NOMO-1 treated with DMSO at 0.1 percent for 48 hours (cell line): ENCODE measurements at regions not wholly inside any gene's neighbourhood (a gene's known extent, or its start where the extent isn't known, plus 50 kb on each side); places are given as distances from the start of the nearest gene placed in this dataset.

ENCODE experiments used
- DNase-seq: peaks from one replicate; lab custom pipeline; 2025; ENCODE audit not compliant: unreplicated experiment; lab: John Stamatoyannopoulos, UW

GRCh38 chr14:98374136-98374535 lies 897.9 kb downstream of the BCL11B start:
- DNase-seq: no peak

DNA sequence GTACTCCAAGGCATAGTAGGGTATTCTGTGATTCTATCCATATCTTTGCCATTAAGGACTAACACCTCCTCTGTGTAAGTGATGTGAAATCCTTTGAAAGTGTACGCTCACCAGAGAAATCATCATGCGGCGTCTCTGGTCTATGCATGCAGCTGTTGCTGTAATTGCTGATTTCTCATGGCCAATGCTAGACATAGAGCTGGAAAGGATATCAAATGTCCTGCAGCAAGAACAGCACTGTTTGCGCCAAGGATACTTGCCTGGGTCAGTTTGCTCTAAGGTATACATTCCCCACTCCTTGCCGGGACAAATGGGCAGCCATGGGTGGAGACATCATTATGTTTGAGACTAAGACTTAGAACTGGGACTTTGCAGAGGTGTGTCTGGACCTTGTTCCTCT lies 896.4 kb downstream of the BCL11B start:
- no peak for DNase-seq

- DNase-seq: no peak
Measured at GRCh38 chr14:98379830-98380229, 892.2 kb downstream of the BCL11B start.

DNA sequence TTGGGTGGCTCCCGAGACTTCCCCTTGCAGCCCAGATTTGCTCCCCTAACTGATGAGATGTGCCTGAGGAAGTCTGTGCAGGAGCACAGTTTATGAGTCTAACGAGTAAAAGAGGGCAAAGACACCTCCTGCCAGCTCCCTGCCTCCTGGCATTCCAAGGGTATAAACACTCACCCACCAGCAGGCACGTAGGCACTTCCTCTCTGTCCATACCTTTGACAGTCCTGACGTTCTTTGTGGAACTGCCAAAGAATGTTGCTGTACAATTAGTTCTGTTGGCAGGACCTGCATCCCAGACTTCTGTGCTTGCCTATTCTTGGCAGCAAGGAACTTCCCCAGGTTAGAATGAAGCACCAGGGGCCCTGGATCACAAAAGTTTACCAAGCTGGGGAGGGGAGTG lies 889.3 kb downstream of the BCL11B start:
- DNase-seq: no peak

DNA sequence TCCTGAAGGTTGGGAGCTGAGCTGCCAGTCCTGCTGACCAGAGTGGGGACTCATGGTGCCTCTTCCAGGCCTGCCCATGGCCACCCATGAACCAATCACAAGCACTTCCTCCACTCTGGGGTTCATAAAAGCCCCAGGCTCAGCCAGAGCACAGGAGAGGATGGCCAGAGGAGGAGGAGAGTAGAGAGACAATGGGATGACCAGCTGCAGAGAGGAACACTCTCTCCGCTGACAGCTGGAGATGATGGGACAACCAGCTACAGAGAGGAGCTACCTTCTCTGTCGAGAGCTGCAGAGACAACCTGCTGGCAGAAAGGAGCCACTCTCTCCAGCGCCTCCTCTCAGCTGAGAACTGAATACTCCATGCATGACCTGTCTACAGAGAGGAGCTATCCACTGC lies 886.1 kb downstream of the BCL11B start:
- no peak for DNase-seq

GRCh38 chr14:98391061-98391460 lies 880.9 kb downstream of the BCL11B start:
- no peak for DNase-seq

DNA sequence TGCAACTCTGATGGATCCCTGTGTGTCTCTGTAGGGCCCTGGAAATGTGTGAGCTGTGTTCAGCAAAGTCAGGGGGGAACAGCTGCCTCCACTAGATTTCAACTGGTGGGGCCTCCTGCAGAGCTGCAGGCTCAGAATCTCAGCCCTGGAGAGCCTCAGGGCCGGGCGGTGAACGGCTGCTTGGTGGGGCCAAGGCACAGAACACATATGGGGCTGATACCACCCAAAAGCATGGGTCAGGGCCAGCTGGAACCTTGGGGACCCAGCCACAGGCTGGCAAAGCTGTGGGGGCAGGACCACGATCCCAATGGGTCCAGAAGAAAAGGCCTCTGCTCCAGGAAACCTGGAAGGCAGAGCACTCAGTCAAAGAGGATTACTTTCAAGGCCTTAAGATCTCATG lies 878.5 kb downstream of the BCL11B start:
- no peak for DNase-seq

DNA sequence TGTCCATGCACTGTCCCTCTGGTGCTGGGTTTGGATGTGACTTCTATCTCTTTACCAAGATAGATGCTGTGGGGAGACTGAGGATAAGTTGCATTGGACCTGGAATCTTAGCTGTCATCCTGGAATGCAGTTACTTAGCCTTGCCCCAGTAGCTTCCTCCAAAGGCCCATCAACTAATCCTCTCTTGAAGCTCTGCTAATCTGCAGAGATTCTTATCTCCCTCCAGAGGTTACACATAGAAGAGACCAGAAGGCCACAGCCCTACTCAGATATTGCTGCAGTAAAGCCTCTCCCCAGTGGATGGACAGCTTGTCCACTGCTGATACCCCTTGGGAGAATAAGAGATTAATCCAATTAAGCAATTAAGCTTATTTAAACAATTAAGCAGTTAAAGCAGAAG lies 867.2 kb downstream of the BCL11B start:
- DNase-seq: no peak

DNA sequence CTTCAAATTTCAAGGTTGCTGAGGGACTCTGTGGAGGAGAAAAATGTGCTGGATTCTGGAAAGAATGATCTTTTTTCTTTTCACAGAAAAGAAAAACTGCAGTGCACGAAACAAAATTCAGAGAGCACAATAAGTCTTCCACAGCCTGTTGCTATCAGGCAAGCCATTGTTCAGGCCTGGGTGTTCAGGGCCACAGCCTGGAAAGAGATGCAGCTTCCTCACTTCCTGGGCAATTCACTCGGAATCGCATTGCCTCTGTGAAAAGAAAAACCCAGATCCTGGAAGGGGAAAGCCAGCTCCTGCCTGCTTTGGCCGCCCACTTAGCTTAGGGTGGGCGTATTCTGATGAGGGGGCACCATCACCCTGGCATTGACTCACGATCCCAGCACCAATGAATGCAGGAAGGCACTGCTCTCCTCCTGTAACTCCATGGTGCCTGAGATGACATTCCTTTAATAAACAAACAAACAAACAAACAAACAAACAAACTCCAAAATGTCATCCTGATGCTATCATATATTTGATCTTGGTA lies 863.9 kb downstream of the BCL11B start:
- no peak for DNase-seq

DNA sequence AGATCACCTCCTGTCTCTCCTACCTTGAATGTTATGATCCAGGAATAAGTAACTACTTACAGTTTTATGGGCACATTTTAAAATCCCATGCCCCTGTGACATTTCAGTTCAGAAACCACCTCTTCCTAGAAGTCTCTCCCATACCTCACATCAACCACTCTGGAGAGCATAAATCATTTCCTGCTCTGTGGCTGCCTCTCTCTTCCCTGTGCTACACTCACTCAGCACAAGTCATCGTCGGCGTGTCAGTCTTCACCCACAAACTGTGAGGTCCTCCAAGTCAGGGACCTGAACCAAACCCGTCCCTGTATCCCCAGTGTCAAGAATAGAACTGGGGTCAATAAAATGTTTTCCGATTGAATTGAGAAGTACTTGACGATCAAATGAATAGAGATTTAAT lies 863.3 kb downstream of the BCL11B start:
- DNase-seq: no peak

DNA sequence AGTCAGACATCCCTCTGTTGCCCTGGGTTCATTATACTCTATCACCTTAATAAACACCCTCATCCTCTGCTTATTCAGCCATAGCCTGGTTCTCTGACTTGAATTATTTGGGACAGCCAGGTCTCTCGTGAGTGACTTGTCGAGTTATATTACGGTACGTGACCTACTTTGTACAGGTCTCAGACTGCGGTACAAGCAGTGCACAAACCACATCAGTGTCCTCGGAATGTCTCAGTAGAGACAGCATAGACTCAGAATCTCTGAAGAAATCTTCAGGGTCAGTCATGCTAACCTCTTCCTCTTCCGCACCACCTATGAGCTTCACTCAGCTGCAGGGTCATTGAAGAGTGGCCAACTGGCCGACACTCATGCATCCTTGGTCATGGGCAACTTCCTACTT lies 860.8 kb downstream of the BCL11B start:
- DNase-seq: no peak

GRCh38 chr14:98412431-98412830 lies 859.6 kb downstream of the BCL11B start:
- no peak for DNase-seq

- no peak for DNase-seq
Measured at GRCh38 chr14:98415766-98416165, 856.2 kb downstream of the BCL11B start.

DNA sequence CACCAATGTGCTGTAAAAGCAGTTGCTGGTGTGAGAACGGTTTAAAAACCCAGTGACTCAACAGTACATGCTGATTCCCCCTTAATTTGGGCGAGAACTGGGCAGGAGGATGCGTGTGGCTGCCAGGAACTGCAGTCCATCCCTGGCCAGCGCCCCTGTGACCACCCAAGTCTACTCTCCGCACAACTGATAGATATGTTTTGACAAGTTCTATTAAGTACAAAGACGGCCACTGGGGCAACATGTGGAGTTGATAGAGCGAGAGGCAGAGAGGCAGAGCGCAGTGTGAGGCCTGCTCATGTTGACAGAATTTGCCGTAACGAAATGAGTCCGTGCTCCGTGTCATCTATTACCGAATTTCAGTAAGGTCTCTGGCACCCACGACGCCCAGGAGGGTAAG lies 855.0 kb downstream of the BCL11B start:
- DNase-seq: no peak

DNA sequence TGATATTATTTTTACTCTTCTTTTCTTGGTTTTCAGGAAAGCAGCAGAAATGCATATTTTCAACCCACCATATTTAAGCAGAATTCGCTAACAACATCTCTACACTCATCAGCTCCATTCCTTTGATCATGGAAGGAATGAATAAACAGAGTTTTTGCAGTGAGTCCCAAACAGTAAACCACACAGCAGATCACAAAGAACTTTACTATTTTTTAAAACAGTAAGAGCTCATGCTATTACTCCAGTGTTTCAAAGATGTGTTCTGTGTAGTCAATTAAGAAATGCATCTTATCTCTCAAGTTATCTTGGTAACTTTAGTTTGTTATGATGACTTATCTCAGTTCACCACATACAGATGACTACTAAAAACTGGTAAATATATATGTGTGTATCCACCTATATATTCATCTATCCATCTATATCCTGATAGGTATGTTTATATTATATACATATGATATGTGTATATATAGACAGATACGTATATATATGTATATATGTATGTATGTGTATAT lies 843.5 kb downstream of the BCL11B start:
- DNase-seq: no peak

- DNase-seq: no peak
Measured at GRCh38 chr14:98433436-98433835, 838.6 kb downstream of the BCL11B start.

DNA sequence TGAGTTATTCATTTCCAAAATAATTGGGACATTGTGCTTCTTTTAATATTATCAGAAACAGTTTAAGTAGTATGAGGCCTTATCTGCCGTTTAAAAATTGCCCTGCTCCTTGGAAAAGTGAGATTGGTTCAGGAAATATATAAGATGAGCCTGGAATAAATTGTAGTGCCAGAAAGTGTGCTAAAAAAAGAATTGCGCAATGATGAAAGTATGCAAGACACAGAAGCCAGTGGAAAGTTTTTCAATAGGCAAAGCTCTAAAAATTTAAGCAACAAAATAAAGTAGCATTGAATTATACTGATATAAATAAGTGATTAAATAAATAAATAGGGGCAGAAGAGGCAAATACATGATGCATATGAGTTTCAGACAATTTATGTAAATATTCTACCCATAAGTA lies 834.9 kb downstream of the BCL11B start:
- DNase-seq: no peak

DNA sequence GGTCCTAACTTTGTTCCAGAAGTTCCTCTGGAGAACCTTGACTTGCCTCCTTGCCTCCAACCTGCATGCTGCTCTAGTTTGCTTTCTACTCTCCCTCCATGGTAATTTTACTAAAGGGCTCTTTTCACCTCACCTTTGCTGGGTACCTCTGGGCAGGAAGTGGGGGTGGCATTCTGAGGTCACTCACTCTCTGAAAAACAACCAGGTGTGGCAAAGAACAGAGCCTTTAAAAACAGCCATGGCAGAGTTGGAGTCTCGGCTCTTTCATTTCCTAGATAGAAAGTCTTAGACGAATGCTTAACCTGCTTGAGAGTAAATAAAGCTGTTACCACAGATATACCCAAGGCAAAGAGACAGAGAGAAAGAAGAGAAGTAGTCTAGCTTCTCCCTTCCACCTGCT lies 827.9 kb downstream of the BCL11B start:
- DNase-seq: no peak

- no peak for DNase-seq
Measured at GRCh38 chr14:98445718-98446117, 826.3 kb downstream of the BCL11B start.

- no peak for DNase-seq
Measured at GRCh38 chr14:98446508-98446907, 825.5 kb downstream of the BCL11B start.

DNA sequence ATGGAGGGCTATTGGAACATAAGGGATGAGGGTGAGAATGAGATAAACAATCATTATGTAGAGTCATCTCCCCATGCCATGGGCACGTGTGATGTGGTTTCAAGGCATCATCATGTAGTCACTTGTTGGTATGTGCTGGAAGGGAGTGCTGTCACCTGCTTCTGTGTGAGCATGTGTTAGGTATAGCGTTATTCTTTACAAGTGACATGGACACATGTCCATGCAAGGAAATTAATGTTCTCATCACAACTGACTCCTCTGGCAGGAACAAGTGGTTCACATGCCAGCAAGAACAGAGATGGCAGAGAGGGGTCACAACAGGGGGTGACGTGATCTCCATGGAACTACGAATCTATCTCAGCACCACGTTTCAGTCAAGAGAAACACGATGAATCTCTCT lies 815.8 kb downstream of the BCL11B start:
- DNase-seq: no peak

- no peak for DNase-seq
Measured at GRCh38 chr14:98458702-98459101, 813.3 kb downstream of the BCL11B start.

DNA sequence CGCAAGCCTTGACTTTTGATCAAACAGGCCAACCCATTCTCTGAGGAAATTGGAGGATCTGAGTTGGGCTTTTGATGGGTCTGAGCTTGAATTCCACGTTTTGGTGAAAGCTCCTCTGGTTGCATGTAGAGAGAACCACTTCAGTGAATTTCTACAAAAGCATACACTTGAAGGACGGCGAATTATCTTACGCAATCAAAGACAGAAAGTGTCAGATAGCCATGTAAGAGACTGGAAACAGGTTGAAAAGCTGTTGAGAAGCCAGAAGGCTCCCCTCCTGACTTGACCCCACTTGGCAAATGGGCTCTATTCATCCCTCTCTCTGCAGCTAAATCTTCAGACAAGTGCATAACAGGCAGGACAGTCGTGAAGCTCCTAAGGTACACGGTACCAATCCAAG lies 809.1 kb downstream of the BCL11B start:
- DNase-seq: no peak

GRCh38 chr14:98466807-98467206 lies 805.2 kb downstream of the BCL11B start:
- DNase-seq: no peak
